GM06990 (cell line): ENCODE measurements at regions not wholly inside any gene's neighbourhood (a gene's known extent, or its start where the extent isn't known, plus 50 kb on each side); places are given as distances from the start of the nearest gene placed in this dataset.
"Not testable (repeated sequence)": the region's sequence is repeated elsewhere in the genome, so short reads cannot be mapped to it uniquely, and the experiment has no call there.

ENCODE experiments used
- DNase-seq: peaks from one replicate; pipeline ENCODE4 v3.0.0-alpha.2; 2011; ENCODE audit not compliant: insufficient read length; ENCODE audit errors: extremely low read depth
- H3K27me3 ChIP-seq: replicated peaks from 2 replicates; pipeline ENCODE4 v1.6.0; 2011; ENCODE audit warnings: low read length; ENCODE audit not compliant: control insufficient read depth, insufficient read depth
- H3K36me3 ChIP-seq: 2 replicates; pipeline ENCODE4 v1.5.1; 2011; ENCODE audit warnings: low read length; ENCODE audit not compliant: control insufficient read depth, insufficient read depth
- H3K4me3 ChIP-seq: replicated peaks from 2 replicates; pipeline ENCODE4 v1.5.1; 2011; ENCODE audit warnings: low read depth, mild to moderate bottlenecking, control low read depth, low read length
- TF ChIP-seq, protein P1 (sequence below): IDR thresholded peaks from 2 replicates; pipeline ENCODE4 v1.5.1; 2011; ENCODE audit warnings: low read length, control low read depth, mild to moderate bottlenecking, inconsistent platforms; ENCODE audit not compliant: insufficient read depth, poor library complexity, severe bottlenecking

- TF ChIP-seq, protein P1, sequence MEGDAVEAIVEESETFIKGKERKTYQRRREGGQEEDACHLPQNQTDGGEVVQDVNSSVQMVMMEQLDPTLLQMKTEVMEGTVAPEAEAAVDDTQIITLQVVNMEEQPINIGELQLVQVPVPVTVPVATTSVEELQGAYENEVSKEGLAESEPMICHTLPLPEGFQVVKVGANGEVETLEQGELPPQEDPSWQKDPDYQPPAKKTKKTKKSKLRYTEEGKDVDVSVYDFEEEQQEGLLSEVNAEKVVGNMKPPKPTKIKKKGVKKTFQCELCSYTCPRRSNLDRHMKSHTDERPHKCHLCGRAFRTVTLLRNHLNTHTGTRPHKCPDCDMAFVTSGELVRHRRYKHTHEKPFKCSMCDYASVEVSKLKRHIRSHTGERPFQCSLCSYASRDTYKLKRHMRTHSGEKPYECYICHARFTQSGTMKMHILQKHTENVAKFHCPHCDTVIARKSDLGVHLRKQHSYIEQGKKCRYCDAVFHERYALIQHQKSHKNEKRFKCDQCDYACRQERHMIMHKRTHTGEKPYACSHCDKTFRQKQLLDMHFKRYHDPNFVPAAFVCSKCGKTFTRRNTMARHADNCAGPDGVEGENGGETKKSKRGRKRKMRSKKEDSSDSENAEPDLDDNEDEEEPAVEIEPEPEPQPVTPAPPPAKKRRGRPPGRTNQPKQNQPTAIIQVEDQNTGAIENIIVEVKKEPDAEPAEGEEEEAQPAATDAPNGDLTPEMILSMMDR: no peak
- Histone ChIP-seq H3K4me3 (no peak overlapping the region), H3K36me3 (no peaks in the 10 kb centered on the region), H3K27me3 (no peaks in the 10 kb centered on the region; the same call in 1 of the 2 replicates)
- DNase-seq: no peak
Observed at GRCh38 chr16:50489182-50489581, 59.0 kb upstream of the NKD1 start.

DNA sequence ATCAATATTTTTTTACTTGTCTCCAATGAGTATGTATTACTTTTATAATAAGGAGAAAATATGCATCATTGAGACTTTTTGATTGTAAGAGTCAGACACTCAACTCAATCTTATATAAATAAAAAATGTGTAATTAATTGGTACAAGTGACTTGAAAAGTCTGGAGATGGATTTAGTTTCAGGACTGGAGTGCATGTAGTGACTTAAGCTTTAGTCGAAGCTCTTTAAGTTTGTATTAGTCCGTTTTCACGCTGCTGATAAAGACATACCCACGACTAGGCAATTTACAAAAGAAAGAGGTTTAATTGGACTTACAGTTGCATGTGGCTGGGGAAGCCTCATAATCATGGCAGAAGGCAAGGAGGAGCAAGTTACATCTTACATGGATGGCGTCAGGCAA lies 60.7 kb upstream of the NKD1 start:
- no peaks in the 10 kb centered on the region for H3K36me3 ChIP-seq
- no peak overlapping the region for H3K4me3 ChIP-seq
- DNase-seq: no peak
- TF ChIP-seq, protein P1: no peak
- H3K27me3 ChIP-seq: no peaks in the 10 kb centered on the region; the same call in 1 of the 2 replicates

DNA sequence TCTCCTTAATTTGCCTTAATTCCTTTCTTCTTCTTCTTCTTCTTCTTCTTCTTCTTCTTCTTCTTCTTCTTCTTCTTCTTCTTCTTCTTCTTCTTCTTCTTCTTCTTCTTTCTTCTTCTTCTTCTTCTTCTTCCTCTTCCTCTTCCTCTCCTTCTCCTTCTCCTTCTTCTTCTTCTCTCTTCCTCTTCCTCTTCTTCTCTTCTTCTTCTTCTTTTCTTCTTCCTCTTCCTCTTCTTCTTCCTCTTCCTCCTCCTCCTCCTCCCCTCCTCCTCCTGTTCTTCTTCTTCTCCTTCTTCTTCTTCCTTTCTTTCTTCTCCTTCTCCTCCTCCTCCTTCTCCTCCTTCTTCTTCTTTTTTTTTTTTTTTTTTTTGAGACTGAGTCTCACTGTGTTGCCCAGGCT lies 62.0 kb upstream of the NKD1 start:
- not testable (repeated sequence) for H3K27me3 ChIP-seq, DNase-seq, H3K4me3 ChIP-seq

GRCh38 chr16:50485232-50485631 lies 63.0 kb upstream of the NKD1 start:
- H3K27me3 ChIP-seq: no peaks in the 10 kb centered on the region; the same call in 1 of the 2 replicates
- H3K4me3 ChIP-seq: no peak overlapping the region
- TF ChIP-seq, protein P1: no peak
- no peaks in the 10 kb centered on the region for H3K36me3 ChIP-seq
- no peak for DNase-seq

More for the DNA sequence above, 62.0 kb upstream of the NKD1 start:
- not testable (repeated sequence) for H3K36me3 ChIP-seq

GRCh38 chr16:50482271-50482670 lies 65.9 kb upstream of the NKD1 start:
- no peak for DNase-seq
- H3K36me3 ChIP-seq: no peaks in the 10 kb centered on the region

GRCh38 chr16:50480206-50480605 lies 68.0 kb upstream of the NKD1 start:
- no peak for DNase-seq

More at GRCh38 chr16:50482271-50482670, 65.9 kb upstream of the NKD1 start:
- no peak overlapping the region for H3K4me3 ChIP-seq
- no peaks in the 10 kb centered on the region for H3K27me3 ChIP-seq
- TF ChIP-seq, protein P1: no peak

More at GRCh38 chr16:50480206-50480605, 68.0 kb upstream of the NKD1 start:
- Histone ChIP-seq H3K27me3 (no peaks in the 10 kb centered on the region), H3K4me3 (no peak overlapping the region), H3K36me3 (no peaks in the 10 kb centered on the region)
- TF ChIP-seq, protein P1: no peak
